B cell (primary cell): ENCODE measurements at regions not wholly inside any gene's neighbourhood (a gene's known extent, or its start where the extent isn't known, plus 50 kb on each side); places are given as distances from the start of the nearest gene placed in this dataset.

Experiments used
- ATAC-seq: fragments of 200-7000 bp; cut with Tn5 transposase; one replicate; pipeline ENCODE4 v1.10.0; 2021; ENCODE audit warnings: low read depth, mild to moderate bottlenecking, moderate number of reproducible peaks, moderate library complexity
- CTCF ChIA-PET: fragments of 350-600 bp; sonication (Branson Sonifier 250); formaldehyde crosslinking; loops from one replicate; lab custom pipeline; 2021; ENCODE audit warnings: antibody characterized with exemption, inconsistent platforms; lab: Charles Lee
- POLR2A ChIA-PET: fragments of 350-600 bp; sonication (Branson Sonifier 250); formaldehyde crosslinking; loops from one replicate; lab custom pipeline; 2021; ENCODE audit warnings: antibody characterized with exemption; lab: Charles Lee
- DNase-seq: peaks from one replicate; pipeline ENCODE4 v3.0.0; 2013
- H2AFZ ChIP-seq: 2 replicates; pipeline ENCODE4 v1.6.1; 2012; ENCODE audit warnings: mild to moderate bottlenecking, low read depth, low read length; ENCODE audit not compliant: insufficient read depth, poor library complexity, severe bottlenecking
- H3K27ac ChIP-seq, 2 donors: 1 replicate in 1 of 2; 2 replicates in 1 of 2; pipeline ENCODE4 v1.5.1; 2012 to 2013; ENCODE audit warnings: low read length in 2 of 2, mild to moderate bottlenecking in 2 of 2, moderate library complexity in 1 of 2
- H3K27me3 ChIP-seq, 4 experiments: fragments of 200-600 bp in 1 of 4; sonication (generic) in 1 of 4; replicated peaks in 1 of 4; 1 replicate in 2 of 4; 2 replicates in 2 of 4; pipeline versions ENCODE4 v1.6.1 to v1.7.0; 2013 to 2016; ENCODE audit warnings: low read length in 3 of 4, mild to moderate bottlenecking in 2 of 4, mixed read lengths in 1 of 4, moderate library complexity in 1 of 4; ENCODE audit not compliant: insufficient read depth in 4 of 4, control insufficient read depth in 3 of 4; ENCODE audit errors: control extremely low read depth in 1 of 4
- H3K36me3 ChIP-seq, 2 experiments: replicated peaks in 1 of 2; 1 replicate in 1 of 2; 2 replicates in 1 of 2; pipeline versions ENCODE4 v1.6.1 to v1.7.1; 2013; ENCODE audit warnings: low read length in 1 of 2; ENCODE audit not compliant: insufficient read depth in 2 of 2, control insufficient read depth in 1 of 2; ENCODE audit errors: control extremely low read depth in 1 of 2, extremely low read depth in 1 of 2
- H3K4me1 ChIP-seq, 2 donors: fragments of 200-600 bp in 1 of 2; sonication (generic) in 1 of 2; 1 replicate in 1 of 2; 2 replicates in 1 of 2; pipeline versions ENCODE4 v1.5.1 to v1.6.1; 2013 to 2017; ENCODE audit warnings: low read length in 2 of 2; ENCODE audit not compliant: control insufficient read depth in 2 of 2, insufficient read depth in 2 of 2
- H3K4me2 ChIP-seq: replicated peaks from 2 replicates; pipeline ENCODE3; 2012; ENCODE audit warnings: mild to moderate bottlenecking, low read depth, low read length; ENCODE audit not compliant: poor library complexity, severe bottlenecking
- H3K4me3 ChIP-seq, 5 experiments: fragments of 200-600 bp in 1 of 5; sonication (generic) in 1 of 5; 1 replicate in 3 of 5; 2 replicates in 2 of 5; pipeline versions ENCODE4 v1.5.1 to v1.7.0; 2011 to 2016; ENCODE audit warnings: low read length in 4 of 5, mild to moderate bottlenecking in 4 of 5, low read depth in 2 of 5, control low read depth in 1 of 5, moderate library complexity in 1 of 5; ENCODE audit not compliant: insufficient read depth in 1 of 5; ENCODE audit errors: control extremely low read depth in 1 of 5, extremely low read depth in 1 of 5
- H3K79me2 ChIP-seq: fragments of 200-600 bp; sonication (generic); one replicate; pipeline ENCODE4 v1.6.0; 2016; ENCODE audit warnings: low read length; ENCODE audit not compliant: control insufficient read depth, insufficient read depth
- H3K9ac ChIP-seq: fragments of 200-600 bp; sonication (generic); 2 replicates; pipeline ENCODE4 v1.6.1; 2017; ENCODE audit warnings: mild to moderate bottlenecking, low read length, moderate library complexity
- H3K9me3 ChIP-seq, 3 donors: one replicate each; pipeline versions ENCODE4 v1.6.1 to v1.7.1; 2013; ENCODE audit warnings: low read length in 2 of 3; ENCODE audit not compliant: control insufficient read depth in 2 of 3, insufficient read depth in 1 of 3; ENCODE audit errors: control extremely low read depth in 1 of 3
- H4K20me1 ChIP-seq: 2 replicates; pipeline ENCODE4 v1.6.0; 2012; ENCODE audit warnings: mild to moderate bottlenecking, low read length; ENCODE audit not compliant: insufficient read depth, control insufficient read depth, poor library complexity, severe bottlenecking
- H3K27ac Mint-ChIP-seq: one replicate; pipeline ENCODE4 v1.8.0; 2021; ENCODE audit warnings: mixed read lengths
- H3K27me3 Mint-ChIP-seq: one replicate; pipeline ENCODE4 v1.8.0; 2021; ENCODE audit warnings: mixed read lengths
- H3K4me1 Mint-ChIP-seq: one replicate; pipeline ENCODE4 v1.8.0; 2021; ENCODE audit warnings: mixed read lengths
- H3K4me3 Mint-ChIP-seq: one replicate; pipeline ENCODE4 v1.8.0; 2021; ENCODE audit warnings: mixed read lengths
- H3K9me3 Mint-ChIP-seq: one replicate; pipeline ENCODE4 v1.8.0; 2022; ENCODE audit warnings: mixed read lengths; ENCODE audit not compliant: insufficient read depth
- CTCF ChIP-seq: fragments of 200-600 bp; IDR thresholded peaks from one replicate; pipeline ENCODE4 v1.8.0; 2022; ENCODE audit warnings: antibody characterized with exemption, mild to moderate bottlenecking
- EZH2 ChIP-seq: IDR thresholded peaks from 2 replicates; pipeline ENCODE4 v1.6.1; 2012; ENCODE audit warnings: borderline replicate concordance, low read depth, mild to moderate bottlenecking, moderate library complexity, low read length; ENCODE audit not compliant: insufficient read depth, poor library complexity, severe bottlenecking
- WGBS: methylation state at CpG from one replicate; pipeline ENCODE4 v1.1.5; 2013; ENCODE audit warnings: missing lambda C conversion rate; ENCODE audit not compliant: insufficient coverage; 5-methylcytosine and 5-hydroxymethylcytosine counted together
- intact Hi-C: fragments of 100-400 bp; cut with micrococcal nuclease; formaldehyde crosslinking; loops from one replicate; pipeline ENCODE4 v1.10.0; 2022

- peaks cover 3% of the 10 kb centered on the region for H3K4me1 Mint-ChIP-seq
- peaks cover 73% of the 10 kb centered on the region for H3K27me3 Mint-ChIP-seq
- intact Hi-C loops = no loop called here
- no peaks in the 10 kb centered on the region for H4K20me1 ChIP-seq
- ATAC-seq (no peak), DNase-seq (no peak)
- H3K4me2 ChIP-seq = no peak overlapping the region
- no peak overlapping the region for H3K4me3 Mint-ChIP-seq
- H3K4me3 ChIP-seq = no peak overlapping the region
- 65% methylated on average over 3 of the region's 4 CpGs for WGBS
- H2AFZ ChIP-seq = no peak overlapping the region
- POLR2A ChIA-PET = no interaction called here
- H3K4me1 ChIP-seq = peaks cover 0 to 11% of the 10 kb centered on the region in 2 donors
- no peak overlapping the region for H3K27ac ChIP-seq
- TF ChIP-seq CTCF (no peak), EZH2 (no peak)
- peaks cover 0 to 15% (median 0%) of the 10 kb centered on the region in 3 donors for H3K9me3 ChIP-seq
- H3K79me2 ChIP-seq = no peaks in the 10 kb centered on the region
- H3K27ac Mint-ChIP-seq = no peak overlapping the region
- H3K36me3 ChIP-seq = no peaks in the 10 kb centered on the region
- H3K9me3 Mint-ChIP-seq = no peaks in the 10 kb centered on the region
- CTCF ChIA-PET = no interaction called here
- H3K9ac ChIP-seq = no peak overlapping the region
- H3K27me3 ChIP-seq = peaks cover 0 to 63% (median 37%) of the 10 kb centered on the region in 4 experiments
Measured at GRCh38 chr5:73306078-73306719, 133.2 kb downstream of the TMEM174 start.

GRCh38 chr5:73305386-73305785 is 132.4 kb downstream of the TMEM174 start:
- Mint-ChIP-seq H3K4me1 (peaks cover 3% of the 10 kb centered on the region), H3K4me3 (no peak overlapping the region), H3K9me3 (no peaks in the 10 kb centered on the region), H3K27me3 (peaks cover 79% of the 10 kb centered on the region), H3K27ac (no peak overlapping the region)
- TF ChIP-seq EZH2 (no peak), CTCF (no peak)
- no peak overlapping the region for H2AFZ ChIP-seq
- no peak overlapping the region for H3K9ac ChIP-seq
- DNase-seq (no peak), ATAC-seq (no peak)
- peaks cover 0 to 11% of the 10 kb centered on the region in 2 donors for H3K4me1 ChIP-seq
- H3K27ac ChIP-seq = no peak overlapping the region
- POLR2A ChIA-PET = no interaction called here
- H3K27me3 ChIP-seq = peaks cover 0 to 62% (median 39%) of the 10 kb centered on the region in 4 experiments
- no peak overlapping the region for H3K4me3 ChIP-seq
- H3K9me3 ChIP-seq = peaks cover 0 to 18% (median 0%) of the 10 kb centered on the region in 3 donors
- CTCF ChIA-PET = no interaction called here
- no peaks in the 10 kb centered on the region for H3K79me2 ChIP-seq
- intact Hi-C loops = no loop called here
- H3K4me2 ChIP-seq = no peak overlapping the region
- 100% methylated on average over 1 of the region's 3 CpGs for WGBS
- no peaks in the 10 kb centered on the region for H3K36me3 ChIP-seq
- no peaks in the 10 kb centered on the region for H4K20me1 ChIP-seq
